Muscle of arm (tissue), 1 donor: ENCODE measurements at regions not wholly inside any gene's neighbourhood (a gene's known extent, or its start where the extent isn't known, plus 50 kb on each side); places are given as distances from the start of the nearest gene placed in this dataset.

ENCODE experiments used
- DNase-seq: peaks from one replicate; pipeline ENCODE4 v3.0.0-alpha.2; 2013

DNA sequence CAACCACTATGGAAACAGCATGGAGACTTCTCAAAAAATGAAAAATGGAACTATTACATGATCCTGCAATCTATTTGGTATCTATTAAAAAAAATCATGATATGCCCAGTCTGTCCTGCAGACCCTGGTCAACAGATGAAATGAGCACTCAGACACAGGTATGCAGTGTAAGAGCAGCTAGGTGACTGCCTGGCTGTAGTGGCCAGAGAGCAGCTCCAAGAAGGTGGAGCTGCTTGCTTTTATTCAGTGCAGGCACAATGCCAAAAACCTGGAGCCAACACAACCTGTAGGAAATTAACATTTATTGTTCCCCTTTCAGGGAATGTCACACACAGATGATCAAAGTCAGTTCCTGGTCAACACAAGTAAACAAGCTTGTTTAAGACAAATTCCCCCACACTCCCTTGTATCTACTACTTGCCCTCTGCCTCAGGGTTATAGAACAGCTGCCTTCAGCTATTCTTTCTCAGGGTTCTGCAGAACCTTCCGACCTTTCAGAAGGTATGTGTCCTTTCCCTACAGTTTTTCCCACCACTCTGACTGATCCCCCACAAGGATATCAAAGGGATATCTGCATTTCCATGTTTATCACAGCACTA, 933.7 kb upstream of the SLITRK5 start:
- no peak for DNase-seq

DNA sequence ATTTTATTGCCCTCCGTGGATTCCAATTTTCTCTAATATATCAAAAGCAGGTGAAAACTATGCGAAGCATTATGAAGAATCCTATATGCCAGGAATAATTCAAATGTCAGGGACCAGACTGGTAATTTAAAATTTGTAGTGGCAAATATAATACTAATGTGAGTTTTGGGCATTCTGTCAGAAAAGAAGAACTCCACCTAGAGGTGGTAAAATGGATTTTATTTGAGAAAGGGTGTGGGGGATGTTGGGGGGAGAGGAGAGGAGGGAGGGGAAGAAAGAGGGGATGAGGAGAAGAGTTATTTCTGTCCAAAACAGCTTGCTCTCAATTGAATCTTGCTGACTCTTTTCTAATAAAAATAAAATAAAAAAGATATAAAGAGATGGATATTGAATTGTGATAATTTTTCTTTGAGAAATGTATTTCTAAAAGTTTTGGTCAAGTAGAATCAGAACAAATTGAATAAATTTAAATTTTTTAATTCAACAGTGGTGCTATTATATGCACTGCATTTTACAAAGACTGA, 929.3 kb upstream of the SLITRK5 start:
- no peak for DNase-seq

DNA sequence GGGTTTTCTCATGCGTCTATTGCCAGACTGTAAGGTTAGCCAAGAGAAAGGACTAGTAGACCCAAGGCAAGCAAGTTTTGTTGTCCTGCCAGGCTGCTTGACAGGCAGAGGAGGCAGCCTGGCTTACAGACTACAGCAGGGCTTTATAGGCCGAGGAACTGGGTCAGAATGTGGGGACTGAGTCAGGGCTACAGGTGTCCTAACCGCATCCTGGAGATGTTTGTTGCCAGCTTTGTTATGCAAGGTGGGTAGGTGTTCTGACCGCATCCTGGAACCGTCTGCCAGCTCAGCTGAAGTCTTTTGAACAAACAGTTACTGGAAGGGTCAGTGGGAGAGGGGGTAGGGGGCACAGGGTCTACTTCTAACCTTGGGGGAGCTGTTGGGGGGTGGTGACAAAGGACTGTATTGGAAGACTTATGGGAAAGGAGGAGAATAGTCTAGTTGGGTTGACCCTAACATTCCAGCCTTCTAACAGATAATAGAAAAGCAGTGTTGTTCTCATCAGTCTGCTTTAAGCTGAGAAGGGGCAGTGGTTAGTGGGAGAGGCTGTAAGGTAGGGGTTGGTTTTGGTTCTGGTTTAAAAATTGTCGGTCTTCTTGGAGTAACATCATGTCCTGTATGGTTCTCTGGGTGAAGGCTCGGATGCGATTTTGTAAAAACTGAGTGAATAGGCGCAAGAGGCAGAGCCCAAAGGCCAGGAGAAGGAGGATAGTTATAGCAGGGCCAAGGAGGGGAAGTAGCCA, 913.8 kb upstream of the SLITRK5 start:
- DNase-seq = no peak

DNA sequence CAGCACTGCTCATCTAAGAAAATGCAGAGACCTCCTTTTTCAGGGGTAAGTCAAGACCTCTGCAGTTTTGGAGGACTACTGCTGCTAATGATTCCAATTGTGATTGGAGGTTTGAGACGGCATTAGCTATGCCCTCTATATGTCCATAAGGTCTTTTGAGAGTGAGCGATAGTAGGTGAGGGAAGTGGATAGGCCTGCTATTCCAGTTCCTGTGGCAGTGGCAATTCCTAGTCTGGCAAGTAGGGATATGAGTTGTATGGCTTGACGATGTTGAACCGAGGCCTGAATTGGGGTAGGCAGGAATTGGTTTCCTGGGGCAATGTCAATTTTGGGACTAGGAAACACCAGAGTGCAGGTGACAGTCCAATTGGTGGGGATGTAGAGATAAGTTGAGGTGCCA, 913.1 kb upstream of the SLITRK5 start:
- no peak for DNase-seq

DNA sequence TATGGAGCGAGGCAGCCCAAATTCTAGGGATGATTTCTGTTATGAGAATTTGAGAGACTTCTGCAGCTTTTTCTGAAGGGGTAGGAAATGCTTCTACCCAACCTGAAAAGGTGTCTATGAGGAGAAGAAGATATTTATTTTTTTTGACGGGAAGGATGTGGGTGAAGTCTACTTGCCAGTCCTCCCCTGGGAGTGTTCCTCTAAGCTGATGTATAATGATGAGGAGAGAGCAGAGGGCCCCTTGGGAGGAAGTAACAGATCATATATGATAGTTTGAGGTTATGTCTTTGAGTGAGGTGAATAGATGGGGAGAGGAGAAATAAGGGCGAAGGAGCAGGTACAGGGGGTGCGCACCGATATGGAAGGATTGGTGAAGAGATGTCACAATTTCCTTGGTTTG, 910.6 kb upstream of the SLITRK5 start:
- DNase-seq = no peak

DNA sequence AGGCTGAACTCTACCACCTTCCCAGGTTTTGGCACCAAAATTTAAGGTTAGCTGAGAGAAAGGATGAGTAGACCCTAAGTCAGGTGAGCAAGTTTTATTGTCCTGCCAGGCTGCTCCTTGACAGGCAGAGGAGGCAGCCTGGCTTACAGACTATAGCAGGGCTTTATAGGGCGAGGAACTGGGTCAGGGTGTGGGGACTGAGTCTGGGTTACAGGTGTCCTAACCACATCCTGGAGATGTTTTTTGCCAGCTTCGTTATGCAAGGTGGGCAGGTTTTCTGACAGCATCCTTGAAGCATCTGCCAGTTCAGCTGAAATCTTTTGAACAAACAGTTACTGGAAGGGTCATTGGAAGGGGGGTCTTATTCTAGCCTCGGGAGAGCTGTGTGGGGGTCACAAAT, 905.7 kb upstream of the SLITRK5 start:
- DNase-seq = no peak

DNA sequence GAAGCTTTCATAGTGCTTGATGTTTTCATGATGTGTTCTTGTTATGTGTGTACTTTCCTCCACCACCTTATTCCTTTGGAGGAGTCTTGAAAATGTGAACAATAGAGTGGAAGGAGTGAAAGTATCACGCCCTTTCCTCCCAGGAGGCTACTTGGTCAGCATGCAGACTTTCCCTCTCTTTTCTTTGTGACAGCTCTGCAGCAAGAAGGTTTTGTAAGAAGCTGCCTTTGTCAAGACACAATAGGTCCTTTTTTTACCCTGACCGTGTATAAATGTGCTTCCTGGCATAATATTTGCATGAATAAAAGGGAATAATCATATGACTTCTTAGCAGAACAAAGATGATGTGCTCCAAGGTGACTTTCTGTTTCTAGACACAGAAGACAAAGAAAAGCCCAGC, 882.6 kb upstream of the SLITRK5 start:
- DNase-seq = no peak

DNA sequence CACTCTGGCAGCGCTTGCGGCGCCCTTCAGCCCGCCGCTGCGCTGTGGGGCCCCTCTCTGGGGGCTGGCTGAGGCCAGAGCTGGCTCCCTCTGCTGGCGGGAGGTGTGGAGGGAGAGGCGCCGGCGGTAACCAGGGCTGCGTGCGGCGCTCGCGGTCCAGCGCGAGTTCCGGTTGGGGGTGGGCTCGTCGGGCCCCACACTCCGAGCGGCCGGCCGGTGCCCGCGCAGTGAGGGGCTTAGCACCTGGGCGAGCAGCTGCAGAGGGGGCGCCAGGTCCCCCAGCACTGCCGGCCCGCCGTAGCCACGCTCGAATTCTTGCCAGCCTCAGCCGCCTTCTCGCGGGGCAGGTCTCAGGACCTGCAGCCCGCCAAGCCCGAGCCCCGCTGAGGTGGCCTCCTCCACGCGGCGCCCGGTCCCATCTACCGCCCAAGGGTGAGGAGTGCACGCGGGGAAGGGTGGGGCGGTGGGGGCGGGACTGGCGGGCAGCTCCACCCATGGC, 879.0 kb upstream of the SLITRK5 start:
- DNase-seq = no peak

DNA sequence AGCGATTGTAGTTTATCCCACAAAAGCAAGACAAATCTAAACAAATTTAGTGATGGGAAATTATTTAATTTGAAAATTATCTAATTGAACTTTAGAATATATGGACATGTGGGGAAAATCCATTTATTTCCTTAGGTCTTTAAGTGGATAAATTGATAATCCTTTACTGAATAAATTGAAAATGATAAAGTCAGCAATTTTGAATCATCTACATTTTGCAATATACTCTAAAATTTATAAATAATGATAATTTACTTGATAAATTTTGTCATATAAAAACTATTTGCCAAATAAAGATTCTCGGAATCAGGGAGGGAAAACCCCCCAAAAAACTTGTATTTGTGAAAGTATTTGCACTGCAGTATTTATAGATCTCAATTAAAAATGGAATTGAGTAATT, 875.3 kb upstream of the SLITRK5 start:
- DNase-seq = no peak

DNA sequence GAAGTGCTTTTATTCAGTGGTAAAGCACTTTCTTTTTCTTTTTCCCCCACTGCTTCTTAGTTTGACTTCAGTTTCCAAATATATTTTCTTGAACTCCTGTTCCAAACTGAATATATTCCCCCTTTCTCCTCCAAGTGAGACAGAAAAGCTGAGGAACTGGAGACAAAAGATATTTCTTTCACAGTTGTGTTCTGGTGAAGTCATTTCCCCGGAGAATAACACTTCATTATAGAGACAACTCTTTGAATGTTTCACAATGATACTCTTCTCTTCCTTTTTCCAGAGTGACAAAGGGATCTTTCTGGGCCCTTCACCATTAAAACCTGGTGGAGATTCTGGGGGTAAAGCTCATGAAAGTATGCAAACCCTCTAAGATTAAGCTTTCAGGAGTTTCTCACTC, 860.8 kb upstream of the SLITRK5 start:
- DNase-seq = peak; percentile 31

DNA sequence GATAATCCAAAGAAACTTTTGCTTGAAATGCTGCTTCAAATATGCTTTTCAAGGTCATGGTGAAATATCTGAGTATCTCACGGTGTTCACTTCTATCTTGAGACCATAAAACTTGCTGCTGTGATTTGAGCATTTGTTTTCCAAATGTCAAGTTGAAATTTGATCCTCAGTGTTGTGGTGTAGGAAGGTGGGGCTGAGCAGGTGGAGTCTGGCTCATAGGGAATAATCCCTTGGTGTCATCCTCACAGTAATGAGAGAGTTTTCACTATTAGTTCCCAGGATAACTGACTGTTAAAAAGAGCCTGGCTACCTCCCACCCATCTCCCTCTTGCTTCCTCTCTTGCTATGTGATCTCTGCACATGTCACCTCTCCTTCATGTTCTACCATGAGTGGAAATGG, 858.0 kb upstream of the SLITRK5 start:
- DNase-seq = no peak

DNA sequence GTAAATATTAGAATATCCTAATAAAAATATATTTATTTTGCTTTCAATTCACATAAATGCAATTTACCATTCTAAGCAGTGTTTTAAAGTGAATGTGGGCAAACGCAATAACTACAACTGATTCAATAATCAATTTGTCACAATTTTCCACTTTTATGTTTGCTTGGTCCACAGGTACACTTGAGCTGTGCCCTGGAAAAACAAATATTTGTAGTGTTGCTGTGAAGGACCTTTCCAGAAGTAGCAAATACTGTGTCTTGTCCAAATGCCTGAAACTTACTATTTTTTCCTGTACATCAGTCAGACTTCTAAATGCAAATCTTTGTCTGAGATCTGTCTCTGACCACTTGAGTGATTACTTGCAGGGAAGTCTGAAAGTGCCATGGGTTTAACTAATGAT, 845.8 kb upstream of the SLITRK5 start:
- no peak for DNase-seq

DNA sequence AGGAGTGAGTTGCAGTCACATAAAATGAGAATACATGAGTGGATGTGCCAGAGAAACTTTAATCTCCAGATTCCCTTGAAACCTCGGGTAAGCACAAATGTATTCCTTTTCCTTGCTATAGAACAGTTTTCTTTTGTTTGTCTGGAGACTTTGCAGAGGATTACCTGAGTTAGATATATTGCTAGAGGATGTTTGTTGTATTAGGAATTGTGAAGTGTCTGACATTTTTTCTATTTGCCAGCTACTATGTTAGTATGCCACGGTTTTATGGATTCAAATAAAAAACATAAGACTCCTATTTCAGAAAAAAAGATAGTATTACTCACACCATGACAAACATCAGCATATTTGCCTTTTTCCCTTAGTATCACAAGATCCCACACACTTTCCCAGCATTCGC, 844.9 kb upstream of the SLITRK5 start:
- DNase-seq = no peak

DNA sequence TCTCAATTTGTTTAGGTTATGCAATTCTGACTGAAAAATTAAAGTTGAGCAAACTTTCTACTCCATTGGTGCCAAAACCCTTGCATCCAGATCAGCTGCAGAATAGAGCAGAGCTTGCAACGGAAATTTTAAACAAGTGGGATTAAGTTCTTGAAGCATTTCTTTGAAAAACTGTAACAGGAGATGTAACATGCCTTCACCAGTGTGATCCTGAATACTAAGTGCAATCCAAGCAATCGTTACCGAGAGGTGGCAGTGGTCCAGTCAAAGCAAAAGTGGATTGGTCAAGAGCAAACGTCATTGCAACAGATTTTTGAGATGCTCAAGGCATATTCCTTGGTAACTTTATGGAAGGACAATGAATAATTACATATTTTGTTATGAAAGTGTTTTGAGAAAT, 841.1 kb upstream of the SLITRK5 start:
- no peak for DNase-seq

DNA sequence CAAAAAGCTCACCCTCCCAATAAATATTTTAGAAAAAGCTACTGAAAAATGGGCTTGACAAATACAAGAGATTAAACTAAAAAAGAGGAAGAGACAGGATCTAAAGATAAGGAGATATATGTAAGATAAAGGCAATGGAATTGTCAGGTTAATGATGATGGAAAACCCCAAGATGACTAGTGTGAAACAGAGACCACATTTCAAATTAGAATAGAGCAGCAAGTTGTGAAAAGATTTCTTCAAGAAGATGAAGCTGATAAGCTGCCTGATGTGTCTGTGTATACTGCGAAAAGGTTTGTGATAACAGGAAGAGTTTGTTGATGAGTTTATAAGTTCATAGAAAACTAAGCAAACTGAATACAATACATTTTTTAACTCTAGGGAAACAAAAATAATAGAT, 840.1 kb upstream of the SLITRK5 start:
- no peak for DNase-seq

DNA sequence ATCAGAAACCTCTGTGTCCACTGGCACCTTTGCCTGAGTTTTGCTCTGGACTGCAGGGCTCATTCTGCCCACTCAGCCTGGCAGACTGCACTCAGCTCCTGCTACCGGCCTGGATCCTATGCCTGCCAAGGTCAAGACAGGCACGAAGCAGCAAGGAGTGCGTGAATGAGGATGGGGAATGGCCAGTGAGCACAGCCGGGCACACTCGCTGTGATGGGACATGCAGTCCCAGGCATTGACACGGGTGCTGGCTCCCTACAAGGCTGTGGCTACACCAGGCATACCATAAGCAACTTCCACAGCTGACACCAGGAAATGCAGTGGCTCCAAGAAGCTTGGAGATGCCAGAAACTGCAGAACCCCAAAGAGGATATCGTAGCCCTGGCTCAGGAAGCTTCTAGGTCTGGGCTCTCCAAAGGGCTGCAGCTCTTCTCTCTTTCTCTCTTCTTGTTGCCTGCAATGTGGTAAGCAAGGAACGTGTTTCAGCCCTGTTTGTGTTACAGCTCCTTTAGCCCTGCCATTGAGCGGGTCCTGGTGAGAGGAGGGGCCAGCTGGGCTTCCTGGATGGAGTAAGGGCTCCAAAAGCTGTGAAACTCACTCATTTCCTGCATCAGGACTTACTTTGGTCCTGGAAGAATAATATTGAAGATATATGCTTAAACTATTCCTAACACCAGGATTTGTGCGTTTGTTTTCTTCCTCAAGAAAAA, 832.6 kb upstream of the SLITRK5 start:
- no peak for DNase-seq

DNA sequence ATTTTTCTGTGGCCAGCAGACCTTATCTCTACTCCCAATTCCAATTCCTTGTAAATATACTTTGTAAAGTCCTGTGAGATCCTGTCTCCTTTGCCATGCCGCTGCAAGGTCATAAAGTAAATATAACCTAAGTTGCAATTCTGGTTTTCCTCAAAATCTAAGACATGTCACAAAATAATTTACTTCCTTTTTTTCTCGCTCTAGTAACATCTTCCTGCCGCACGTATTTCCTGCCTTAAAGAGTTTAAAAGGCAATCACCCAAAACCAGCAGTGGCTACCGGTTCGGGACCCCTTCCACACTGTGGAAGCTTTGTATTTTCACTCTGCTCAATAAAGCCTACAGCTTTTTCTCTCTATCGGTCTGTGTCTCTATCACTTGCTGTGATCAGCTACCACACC, 832.0 kb upstream of the SLITRK5 start:
- DNase-seq = no peak

DNA sequence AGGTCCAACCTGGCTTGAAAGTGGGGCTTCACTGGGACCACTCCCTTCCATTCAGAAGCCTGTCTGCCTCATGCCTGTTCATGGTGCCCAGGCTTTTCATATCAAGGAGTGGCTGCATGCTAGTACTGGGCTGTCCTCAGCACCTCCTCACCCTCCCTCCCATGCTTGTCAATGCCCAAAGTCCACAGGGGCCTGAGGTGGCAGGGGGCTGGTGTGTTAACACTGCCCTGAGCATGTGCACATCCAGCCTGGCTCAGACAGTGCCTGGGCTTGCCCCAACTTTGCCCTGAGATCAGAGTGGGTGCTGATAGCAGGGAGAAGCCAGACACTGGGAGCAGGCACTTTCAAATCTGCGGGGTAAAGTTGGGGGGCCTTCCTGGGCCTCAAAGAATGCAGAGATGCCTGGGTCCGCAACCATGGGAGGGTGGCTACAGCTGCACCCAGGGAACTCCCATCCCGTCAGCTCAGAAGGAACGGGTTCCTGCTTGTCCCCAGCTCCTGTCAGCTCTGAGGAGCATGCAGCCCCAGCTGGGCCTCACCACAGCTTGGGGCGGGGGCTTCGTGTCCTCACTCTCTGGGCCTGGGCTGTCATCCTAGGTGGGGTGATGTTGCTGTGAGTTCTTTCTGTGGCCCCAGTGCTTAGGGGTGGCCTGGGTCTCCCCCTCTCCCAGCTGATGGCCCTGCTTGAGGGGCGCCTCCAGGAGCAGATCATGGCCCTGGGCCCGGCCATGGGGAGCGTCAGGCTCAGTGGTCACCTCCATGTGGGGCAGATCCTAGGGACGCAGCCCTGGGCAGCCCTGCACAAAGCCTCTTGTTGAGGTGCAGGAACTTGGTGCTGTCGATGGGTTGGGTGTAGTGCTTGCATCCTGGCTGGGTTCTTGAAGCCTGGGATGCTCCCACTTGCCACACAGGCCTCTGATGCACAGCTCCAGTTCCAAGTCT, 830.6 kb upstream of the SLITRK5 start:
- DNase-seq = no peak

DNA sequence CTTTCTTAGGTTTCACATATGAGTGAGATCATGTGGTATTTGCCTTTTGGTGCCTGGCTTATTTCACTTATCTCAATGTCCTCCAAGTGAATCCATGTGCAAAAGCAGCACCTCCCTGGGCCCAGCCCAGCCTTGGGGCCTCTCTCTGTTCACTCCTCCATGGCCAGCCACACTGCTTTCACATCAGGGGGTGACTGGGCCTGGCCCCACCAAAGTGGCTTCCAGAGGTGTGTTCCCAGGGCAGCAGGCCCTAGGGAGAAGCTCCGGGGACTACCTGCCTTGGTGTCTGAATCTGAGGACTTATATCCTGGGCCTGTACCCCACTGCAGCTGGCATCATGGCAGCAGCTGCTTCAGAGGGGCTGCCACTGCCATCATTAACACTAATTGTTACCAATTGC, 829.9 kb upstream of the SLITRK5 start:
- no peak for DNase-seq

DNA sequence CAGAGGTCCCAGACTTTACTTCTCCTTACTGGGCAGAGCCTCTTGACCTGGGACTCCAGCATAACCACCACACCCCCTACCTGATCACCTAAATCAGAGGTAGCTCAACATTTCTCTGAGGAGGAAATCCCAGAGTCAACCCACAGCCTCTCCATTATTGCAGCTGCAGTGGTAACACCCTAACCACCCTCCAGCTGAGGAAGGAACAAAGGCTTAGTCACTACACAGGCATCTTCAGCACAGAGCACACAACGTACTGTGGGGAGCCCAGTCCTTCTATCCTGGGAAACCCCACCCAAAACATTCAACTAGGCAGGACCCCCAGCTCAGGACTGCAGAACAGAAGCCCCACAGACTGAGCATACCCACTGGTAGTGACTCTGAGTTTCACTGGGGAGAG, 824.7 kb upstream of the SLITRK5 start:
- DNase-seq = no peak

DNA sequence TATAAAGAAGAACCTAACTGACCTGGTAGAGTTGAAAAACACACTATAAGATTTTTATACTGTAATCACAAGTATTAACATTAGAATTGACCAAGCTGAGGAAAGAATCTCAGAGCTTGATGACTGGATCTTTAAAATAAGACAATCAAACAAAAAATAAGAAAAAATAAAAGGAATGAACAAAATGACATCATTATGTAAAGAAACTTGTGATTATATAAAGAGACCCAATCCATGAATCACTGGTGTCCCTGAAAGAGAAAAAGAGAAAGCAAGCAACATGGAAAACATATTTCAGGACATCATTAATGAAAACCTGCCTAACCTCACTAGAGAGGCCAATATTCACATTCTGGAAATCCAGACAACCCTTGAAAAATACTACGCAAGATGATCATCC, 822.5 kb upstream of the SLITRK5 start:
- DNase-seq = no peak

DNA sequence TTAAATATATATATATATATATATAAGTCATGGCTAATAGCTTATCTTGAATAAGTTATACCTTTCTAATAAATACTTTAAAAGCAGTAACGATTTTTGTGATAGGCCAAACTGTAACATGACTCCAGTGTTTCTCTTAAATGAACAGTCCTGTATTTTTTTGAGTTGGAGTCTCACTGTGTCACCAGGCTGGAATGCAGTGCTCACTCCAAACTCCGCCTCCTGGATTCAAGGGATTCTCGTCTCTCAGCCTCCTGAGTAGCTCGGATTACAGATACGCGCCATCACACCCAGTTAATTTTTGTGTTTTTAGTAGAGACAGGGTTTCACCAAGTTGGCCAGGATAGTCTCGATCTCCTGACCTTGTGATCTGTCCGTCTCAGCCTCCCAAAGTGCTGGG, 814.2 kb upstream of the SLITRK5 start:
- DNase-seq = peak; percentile 2
